Adrenal gland (tissue), 5 donors: ENCODE measurements at regions not wholly inside any gene's neighbourhood (a gene's known extent, or its start where the extent isn't known, plus 50 kb on each side); places are given as distances from the start of the nearest gene placed in this dataset.

Source experiments
- CTCF ChIP-seq, 6 experiments: fragments of 450-650 bp in 4 of 6; fragments of 200-600 bp in 2 of 6; sonication (generic) in 1 of 6; IDR thresholded peaks; 1 replicate in 5 of 6; 2 replicates in 1 of 6; pipeline versions ENCODE4 v1.5.1 to v1.8.0; 2016 to 2021; ENCODE audit warnings: antibody characterized with exemption in 6 of 6, mild to moderate bottlenecking in 2 of 6, moderate library complexity in 1 of 6
- POLR2A ChIP-seq, 2 donors: fragments of 450-650 bp; IDR thresholded peaks; one replicate each; pipeline ENCODE4 v1.6.1; 2017; ENCODE audit warnings: antibody characterized with exemption in 2 of 2, mild to moderate bottlenecking in 2 of 2, moderate library complexity in 1 of 2
- donor health status: DM: no; HTN: no; CAD: no.

- peak in 5 of 6 experiments; percentile 30 to 44 (median 37) for TF ChIP-seq CTCF (IDR thresholded peaks at IDR 0.05)
- no peak for TF ChIP-seq POLR2A (IDR thresholded peaks at IDR 0.05)
These were observed 168.9 kb downstream of the ZNF674 start for GRCh38 chrX:46376246-46376885.
